OCI-LY3 (cell line): ENCODE measurements at regions not wholly inside any gene's neighbourhood (a gene's known extent, or its start where the extent isn't known, plus 50 kb on each side); places are given as distances from the start of the nearest gene placed in this dataset.

Experiments used
- EZH2phosphoT487 ChIP-seq: fragments of 200-600 bp; shearing (Covaris generic); IDR thresholded peaks from 2 replicates; pipeline ENCODE4 v1.6.1; 2018; ENCODE audit warnings: antibody characterized with exemption, mixed run types, low read depth
- TF ChIP-seq, protein P1 (sequence below): fragments of 200-600, 300-600 bp; sonication (generic); IDR thresholded peaks from 2 replicates; pipeline ENCODE4 v1.5.1; 2014; ENCODE audit warnings: antibody characterized with exemption, low read length, low read depth

DNA sequence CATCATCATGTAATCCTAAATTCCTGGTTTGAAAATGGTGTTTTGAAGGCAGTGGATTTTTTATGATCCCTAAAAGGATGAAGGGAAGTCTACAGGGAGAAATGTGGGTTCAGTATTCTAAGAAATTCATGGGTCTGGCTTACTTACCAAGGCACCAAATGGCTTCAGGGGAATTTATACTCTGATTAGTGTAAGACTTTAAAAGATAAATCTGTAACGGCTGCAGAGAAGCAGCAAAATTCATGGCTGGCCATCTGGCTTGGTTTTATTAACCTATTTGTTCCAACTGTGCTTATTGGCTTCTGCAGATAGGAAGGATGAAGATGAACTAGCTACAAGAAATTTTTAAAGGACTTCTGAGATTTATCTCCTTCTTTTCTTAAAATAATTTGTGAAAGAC is 222.8 kb downstream of the TENT4A start:
- TF ChIP-seq, protein P1, sequence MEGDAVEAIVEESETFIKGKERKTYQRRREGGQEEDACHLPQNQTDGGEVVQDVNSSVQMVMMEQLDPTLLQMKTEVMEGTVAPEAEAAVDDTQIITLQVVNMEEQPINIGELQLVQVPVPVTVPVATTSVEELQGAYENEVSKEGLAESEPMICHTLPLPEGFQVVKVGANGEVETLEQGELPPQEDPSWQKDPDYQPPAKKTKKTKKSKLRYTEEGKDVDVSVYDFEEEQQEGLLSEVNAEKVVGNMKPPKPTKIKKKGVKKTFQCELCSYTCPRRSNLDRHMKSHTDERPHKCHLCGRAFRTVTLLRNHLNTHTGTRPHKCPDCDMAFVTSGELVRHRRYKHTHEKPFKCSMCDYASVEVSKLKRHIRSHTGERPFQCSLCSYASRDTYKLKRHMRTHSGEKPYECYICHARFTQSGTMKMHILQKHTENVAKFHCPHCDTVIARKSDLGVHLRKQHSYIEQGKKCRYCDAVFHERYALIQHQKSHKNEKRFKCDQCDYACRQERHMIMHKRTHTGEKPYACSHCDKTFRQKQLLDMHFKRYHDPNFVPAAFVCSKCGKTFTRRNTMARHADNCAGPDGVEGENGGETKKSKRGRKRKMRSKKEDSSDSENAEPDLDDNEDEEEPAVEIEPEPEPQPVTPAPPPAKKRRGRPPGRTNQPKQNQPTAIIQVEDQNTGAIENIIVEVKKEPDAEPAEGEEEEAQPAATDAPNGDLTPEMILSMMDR = no peak
- TF ChIP-seq EZH2phosphoT487 = no peak
